WTC11 (cell line): ENCODE measurements at regions not wholly inside any gene's neighbourhood (a gene's known extent, or its start where the extent isn't known, plus 50 kb on each side); places are given as distances from the start of the nearest gene placed in this dataset.

Experiments
- ATF2 ChIP-seq: sonication (generic); formaldehyde crosslinking; IDR thresholded peaks from 2 replicates; pipeline ENCODE4 v1.8.1; 2022; ENCODE audit warnings: low read depth, missing genetic modification reagents, borderline replicate concordance
- CREB1 ChIP-seq: sonication (generic); formaldehyde crosslinking; IDR thresholded peaks from 2 replicates; pipeline ENCODE4 v1.8.0; 2023; ENCODE audit warnings: mild to moderate bottlenecking, missing genetic modification reagents
- JUN ChIP-seq: sonication (generic); formaldehyde crosslinking; IDR thresholded peaks from 2 replicates; pipeline ENCODE4 v1.8.0; 2023; ENCODE audit warnings: mild to moderate bottlenecking, missing genetic modification reagents
- MLX ChIP-seq: sonication (generic); formaldehyde crosslinking; IDR thresholded peaks from 2 replicates; pipeline ENCODE4 v1.8.1; 2023; ENCODE audit warnings: mild to moderate bottlenecking, missing genetic modification reagents, moderate library complexity
- NFYB ChIP-seq: sonication (generic); formaldehyde crosslinking; conservative IDR thresholded peaks from 2 replicates; pipeline ENCODE4 v1.8.0; 2022; ENCODE audit warnings: low read depth, missing genetic modification reagents
- SP1 ChIP-seq: sonication (generic); formaldehyde crosslinking; conservative IDR thresholded peaks from 2 replicates; pipeline ENCODE4 v1.8.1; 2022; ENCODE audit warnings: missing genetic modification reagents
- USF2 ChIP-seq: sonication (generic); formaldehyde crosslinking; IDR thresholded peaks from 2 replicates; pipeline ENCODE4 v1.8.1; 2023; ENCODE audit warnings: mild to moderate bottlenecking, missing genetic modification reagents, moderate library complexity
- ZNF232 ChIP-seq: sonication (generic); formaldehyde crosslinking; IDR thresholded peaks from 2 replicates; pipeline ENCODE4 v1.8.0; 2022; ENCODE audit warnings: mild to moderate bottlenecking, missing genetic modification reagents
- TF ChIP-seq, protein P1 (sequence below): fragments of 200-600 bp; IDR thresholded peaks from 2 replicates; pipeline ENCODE4 v1.8.0; 2022; ENCODE audit warnings: antibody characterized with exemption
- TF ChIP-seq, protein P2 (sequence below): sonication (generic); formaldehyde crosslinking; IDR thresholded peaks from 2 replicates; pipeline ENCODE4 v1.8.0; 2022; ENCODE audit warnings: mild to moderate bottlenecking, missing genetic modification reagents
- TF ChIP-seq, protein P3 (sequence below): sonication (generic); formaldehyde crosslinking; IDR thresholded peaks from 2 replicates; pipeline ENCODE4 v1.8.1; 2023; ENCODE audit warnings: mild to moderate bottlenecking, moderate library complexity, missing genetic modification reagents

GRCh38 chr14:101501341-101501740, 60.0 kb upstream of the DIO3 start:
- TF ChIP-seq, protein P1, sequence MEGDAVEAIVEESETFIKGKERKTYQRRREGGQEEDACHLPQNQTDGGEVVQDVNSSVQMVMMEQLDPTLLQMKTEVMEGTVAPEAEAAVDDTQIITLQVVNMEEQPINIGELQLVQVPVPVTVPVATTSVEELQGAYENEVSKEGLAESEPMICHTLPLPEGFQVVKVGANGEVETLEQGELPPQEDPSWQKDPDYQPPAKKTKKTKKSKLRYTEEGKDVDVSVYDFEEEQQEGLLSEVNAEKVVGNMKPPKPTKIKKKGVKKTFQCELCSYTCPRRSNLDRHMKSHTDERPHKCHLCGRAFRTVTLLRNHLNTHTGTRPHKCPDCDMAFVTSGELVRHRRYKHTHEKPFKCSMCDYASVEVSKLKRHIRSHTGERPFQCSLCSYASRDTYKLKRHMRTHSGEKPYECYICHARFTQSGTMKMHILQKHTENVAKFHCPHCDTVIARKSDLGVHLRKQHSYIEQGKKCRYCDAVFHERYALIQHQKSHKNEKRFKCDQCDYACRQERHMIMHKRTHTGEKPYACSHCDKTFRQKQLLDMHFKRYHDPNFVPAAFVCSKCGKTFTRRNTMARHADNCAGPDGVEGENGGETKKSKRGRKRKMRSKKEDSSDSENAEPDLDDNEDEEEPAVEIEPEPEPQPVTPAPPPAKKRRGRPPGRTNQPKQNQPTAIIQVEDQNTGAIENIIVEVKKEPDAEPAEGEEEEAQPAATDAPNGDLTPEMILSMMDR = no peak
- TF ChIP-seq JUN (CRISPR knock-in tag) (no peak), MLX (CRISPR knock-in tag) (no peak), NFYB (CRISPR knock-in tag) (no peak), USF2 (CRISPR knock-in tag) (no peak), CREB1 (CRISPR knock-in tag) (no peak), ATF2 (no peak), SP1 (CRISPR knock-in tag) (no peak), ZNF232 (CRISPR knock-in tag) (no peak)
- TF ChIP-seq, protein P2, sequence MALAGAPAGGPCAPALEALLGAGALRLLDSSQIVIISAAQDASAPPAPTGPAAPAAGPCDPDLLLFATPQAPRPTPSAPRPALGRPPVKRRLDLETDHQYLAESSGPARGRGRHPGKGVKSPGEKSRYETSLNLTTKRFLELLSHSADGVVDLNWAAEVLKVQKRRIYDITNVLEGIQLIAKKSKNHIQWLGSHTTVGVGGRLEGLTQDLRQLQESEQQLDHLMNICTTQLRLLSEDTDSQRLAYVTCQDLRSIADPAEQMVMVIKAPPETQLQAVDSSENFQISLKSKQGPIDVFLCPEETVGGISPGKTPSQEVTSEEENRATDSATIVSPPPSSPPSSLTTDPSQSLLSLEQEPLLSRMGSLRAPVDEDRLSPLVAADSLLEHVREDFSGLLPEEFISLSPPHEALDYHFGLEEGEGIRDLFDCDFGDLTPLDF = no peak
- TF ChIP-seq, protein P3, sequence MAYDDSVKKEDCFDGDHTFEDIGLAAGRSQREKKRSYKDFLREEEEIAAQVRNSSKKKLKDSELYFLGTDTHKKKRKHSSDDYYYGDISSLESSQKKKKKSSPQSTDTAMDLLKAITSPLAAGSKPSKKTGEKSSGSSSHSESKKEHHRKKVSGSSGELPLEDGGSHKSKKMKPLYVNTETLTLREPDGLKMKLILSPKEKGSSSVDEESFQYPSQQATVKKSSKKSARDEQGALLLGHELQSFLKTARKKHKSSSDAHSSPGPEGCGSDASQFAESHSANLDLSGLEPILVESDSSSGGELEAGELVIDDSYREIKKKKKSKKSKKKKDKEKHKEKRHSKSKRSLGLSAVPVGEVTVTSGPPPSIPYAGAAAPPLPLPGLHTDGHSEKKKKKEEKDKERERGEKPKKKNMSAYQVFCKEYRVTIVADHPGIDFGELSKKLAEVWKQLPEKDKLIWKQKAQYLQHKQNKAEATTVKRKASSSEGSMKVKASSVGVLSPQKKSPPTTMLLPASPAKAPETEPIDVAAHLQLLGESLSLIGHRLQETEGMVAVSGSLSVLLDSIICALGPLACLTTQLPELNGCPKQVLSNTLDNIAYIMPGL (CRISPR knock-in tag) = no peak
